ENCODE measurements at regions not wholly inside any gene's neighbourhood (a gene's known extent, or its start where the extent isn't known, plus 50 kb on each side); places are given as distances from the start of the nearest gene placed in this dataset.
"Not testable (repeated sequence)": the region's sequence is repeated elsewhere in the genome, so short reads cannot be mapped to it uniquely, and the experiment has no call there.

DNA sequence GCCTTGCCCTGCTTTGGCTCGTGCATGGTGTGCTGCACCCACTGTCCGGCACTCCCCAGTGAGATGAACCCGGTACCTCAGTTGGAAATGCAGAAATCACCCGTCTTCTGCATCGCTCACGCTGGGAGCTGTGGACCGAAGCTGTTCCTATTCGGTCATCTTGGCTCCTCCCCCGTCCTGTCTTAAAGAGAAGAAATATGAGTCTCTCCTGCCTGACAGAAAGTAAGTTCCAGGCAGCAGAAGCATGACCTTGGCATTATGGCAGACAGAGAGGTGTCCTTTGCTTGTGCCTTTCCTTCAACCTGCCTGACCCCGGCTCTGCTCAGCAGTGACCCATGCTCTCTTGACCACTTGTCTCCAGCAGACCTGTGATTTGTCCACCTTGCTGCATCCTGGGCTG lies 62.5 kb upstream of the CYP1B1 start:
- CTCF ChIA-PET, result no interaction called here
- Mint-ChIP-seq H3K36me3 (ENCODE audit: insufficient read depth, unreplicated experiment) (peaks cover 7% of the 10 kb centered on the region), H3K27me3 (ENCODE audit: unreplicated experiment) (no peaks in the 10 kb centered on the region), H3K4me3 (ENCODE audit: low read depth, unreplicated experiment) (peak overlapping the region; percentile 61), H3K9me3 (ENCODE audit: low read depth, unreplicated experiment) (peaks cover 8% of the 10 kb centered on the region), H3K27ac (ENCODE audit: unreplicated experiment) (no peak overlapping the region), H3K4me1 (ENCODE audit: low read depth, unreplicated experiment) (peaks cover 8% of the 10 kb centered on the region)
- intact Hi-C loops (cut with micrococcal nuclease; ENCODE audit: unreplicated experiment), result no loop called here
- no TSS peak for BruUV-seq (replicated peaks)
- no peak for TF ChIP-seq CTCF (IDR thresholded peaks at IDR 0.05; ENCODE audit: unreplicated experiment)
- DNase-seq, result no peak

- H3K9me3 Mint-ChIP-seq (ENCODE audit: low read depth, unreplicated experiment); H3K27me3 Mint-ChIP-seq (ENCODE audit: unreplicated experiment); H3K36me3 Mint-ChIP-seq (ENCODE audit: insufficient read depth, unreplicated experiment); intact Hi-C loops (cut with micrococcal nuclease; ENCODE audit: unreplicated experiment); H3K4me1 Mint-ChIP-seq (ENCODE audit: low read depth, unreplicated experiment); BruUV-seq (replicated peaks); DNase-seq; H3K27ac Mint-ChIP-seq (ENCODE audit: unreplicated experiment); CTCF ChIA-PET: not testable (repeated sequence)
- H3K4me3 Mint-ChIP-seq (ENCODE audit: low read depth, unreplicated experiment), result peak overlapping the region; percentile 61
These were observed 62.0 kb upstream of the CYP1B1 start for GRCh38 chr2:38137958-38138357.

GRCh38 chr2:38131676-38132075 lies 55.7 kb upstream of the CYP1B1 start:
- CTCF ChIA-PET, result no interaction called here
- Mint-ChIP-seq H3K27ac (ENCODE audit: unreplicated experiment) (no peak overlapping the region), H3K36me3 (ENCODE audit: insufficient read depth, unreplicated experiment) (no peaks in the 10 kb centered on the region)

DNA sequence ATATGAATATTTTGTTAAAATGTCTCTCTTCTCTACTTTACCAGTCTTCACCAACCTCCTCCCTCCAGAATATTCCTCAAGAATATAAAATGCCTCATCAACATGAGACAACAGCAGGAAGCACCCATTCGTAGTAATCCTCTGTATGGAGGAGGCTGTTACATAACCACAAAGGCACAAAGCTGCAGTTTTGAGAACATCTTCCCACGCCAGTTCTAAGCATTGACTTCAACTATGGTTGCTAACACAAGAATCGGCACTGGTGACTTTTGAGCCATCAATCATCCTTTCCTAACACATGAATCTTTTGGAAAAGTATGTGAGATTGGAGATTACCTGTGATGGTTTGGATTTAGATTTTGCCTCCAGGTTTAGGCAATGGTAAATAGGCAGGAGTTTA lies 54.9 kb upstream of the CYP1B1 start:
- Mint-ChIP-seq H3K36me3 (ENCODE audit: insufficient read depth, unreplicated experiment) (no peaks in the 10 kb centered on the region), H3K9me3 (ENCODE audit: low read depth, unreplicated experiment) (peaks cover 9% of the 10 kb centered on the region), H3K27ac (ENCODE audit: unreplicated experiment) (no peak overlapping the region), H3K4me3 (ENCODE audit: low read depth, unreplicated experiment) (no peak overlapping the region), H3K4me1 (ENCODE audit: low read depth, unreplicated experiment) (no peaks in the 10 kb centered on the region), H3K27me3 (ENCODE audit: unreplicated experiment) (no peaks in the 10 kb centered on the region)
- no peak for DNase-seq
- intact Hi-C loops (cut with micrococcal nuclease; ENCODE audit: unreplicated experiment), result no loop called here
- no peak for TF ChIP-seq CTCF (IDR thresholded peaks at IDR 0.05; ENCODE audit: unreplicated experiment)
- CTCF ChIA-PET, result no interaction called here
- BruUV-seq (replicated peaks), result no TSS peak

More at GRCh38 chr2:38131676-38132075, 55.7 kb upstream of the CYP1B1 start:
- Mint-ChIP-seq H3K27me3 (ENCODE audit: unreplicated experiment) (no peaks in the 10 kb centered on the region), H3K4me1 (ENCODE audit: low read depth, unreplicated experiment) (no peaks in the 10 kb centered on the region), H3K4me3 (ENCODE audit: low read depth, unreplicated experiment) (no peak overlapping the region), H3K9me3 (ENCODE audit: low read depth, unreplicated experiment) (peaks cover 8% of the 10 kb centered on the region)
- no TSS peak for BruUV-seq (replicated peaks)
- intact Hi-C loops (cut with micrococcal nuclease; ENCODE audit: unreplicated experiment), result no loop called here
- no peak for DNase-seq
- TF ChIP-seq CTCF (IDR thresholded peaks at IDR 0.05; ENCODE audit: unreplicated experiment), result no peak

- no peak for DNase-seq
- Mint-ChIP-seq H3K9me3 (ENCODE audit: low read depth, unreplicated experiment) (peaks cover 9% of the 10 kb centered on the region), H3K4me1 (ENCODE audit: low read depth, unreplicated experiment) (no peaks in the 10 kb centered on the region), H3K4me3 (ENCODE audit: low read depth, unreplicated experiment) (no peak overlapping the region), H3K27ac (ENCODE audit: unreplicated experiment) (no peak overlapping the region), H3K27me3 (ENCODE audit: unreplicated experiment) (no peaks in the 10 kb centered on the region), H3K36me3 (ENCODE audit: insufficient read depth, unreplicated experiment) (no peaks in the 10 kb centered on the region)
- CTCF ChIA-PET, result no interaction called here
- BruUV-seq (replicated peaks), result no TSS peak
- intact Hi-C loops (cut with micrococcal nuclease; ENCODE audit: unreplicated experiment), result no loop called here
- TF ChIP-seq CTCF (IDR thresholded peaks at IDR 0.05; ENCODE audit: unreplicated experiment), result no peak
These were observed 54.0 kb upstream of the CYP1B1 start for GRCh38 chr2:38129987-38130386.

Data from Calu3 (cell line).